ENCODE measurements at regions not wholly inside any gene's neighbourhood (a gene's known extent, or its start where the extent isn't known, plus 50 kb on each side); places are given as distances from the start of the nearest gene placed in this dataset.

GRCh38 chr4:82038936-82039335 lies 334.9 kb downstream of the HNRNPD start:
- no peak for DNase-seq (ENCODE audit: low read depth in 4 of 4, low spot score in 1 of 4)

GRCh38 chr4:82036181-82036580 lies 337.6 kb downstream of the HNRNPD start:
- no peak for DNase-seq (ENCODE audit: low read depth in 4 of 4, low spot score in 1 of 4)

- DNase-seq (ENCODE audit: low read depth in 4 of 4, low spot score in 1 of 4) = no peak
Observed at GRCh38 chr4:82034878-82035277, 338.9 kb downstream of the HNRNPD start.

- DNase-seq (ENCODE audit: low read depth in 4 of 4, low spot score in 1 of 4) = no peak
Observed at GRCh38 chr4:82033862-82034261, 339.9 kb downstream of the HNRNPD start.

- no peak for DNase-seq (ENCODE audit: low read depth in 4 of 4, low spot score in 1 of 4)
Observed at GRCh38 chr4:82031376-82031927, 342.3 kb downstream of the HNRNPD start.

- DNase-seq (ENCODE audit: low read depth in 4 of 4, low spot score in 1 of 4) = no peak
Observed at GRCh38 chr4:82017680-82018079, 356.1 kb downstream of the HNRNPD start.

- no peak for DNase-seq (ENCODE audit: low read depth in 4 of 4, low spot score in 1 of 4)
Observed at GRCh38 chr4:82005158-82005557, 368.6 kb downstream of the HNRNPD start.

- DNase-seq (ENCODE audit: low read depth in 4 of 4, low spot score in 1 of 4) = no peak
Observed at GRCh38 chr4:81997313-81997712, 376.5 kb downstream of the HNRNPD start.

- no peak for DNase-seq (ENCODE audit: low read depth in 4 of 4, low spot score in 1 of 4)
Observed at GRCh38 chr4:81990898-81991297, 382.9 kb downstream of the HNRNPD start.

- DNase-seq (ENCODE audit: low read depth in 4 of 4, low spot score in 1 of 4) = no peak
Observed at GRCh38 chr4:81990211-81990610, 383.6 kb downstream of the HNRNPD start.

GRCh38 chr4:81989202-81989601 lies 384.6 kb downstream of the HNRNPD start:
- no peak for DNase-seq (ENCODE audit: low read depth in 4 of 4, low spot score in 1 of 4)

- DNase-seq (ENCODE audit: low read depth in 4 of 4, low spot score in 1 of 4) = no peak
Observed at GRCh38 chr4:81988178-81988577, 385.6 kb downstream of the HNRNPD start.

- DNase-seq (ENCODE audit: low read depth in 4 of 4, low spot score in 1 of 4) = no peak
Observed at GRCh38 chr4:81984746-81985145, 389.0 kb downstream of the HNRNPD start.

- DNase-seq (ENCODE audit: low read depth in 4 of 4, low spot score in 1 of 4) = no peak
Observed at GRCh38 chr4:81982846-81983540, 390.8 kb downstream of the HNRNPD start.

GRCh38 chr4:81981218-81981617 lies 392.6 kb downstream of the HNRNPD start:
- DNase-seq (ENCODE audit: low read depth in 4 of 4, low spot score in 1 of 4) = no peak

- DNase-seq (ENCODE audit: low read depth in 4 of 4, low spot score in 1 of 4) = no peak
Observed at GRCh38 chr4:81974523-81974922, 399.3 kb downstream of the HNRNPD start.

- no peak for DNase-seq (ENCODE audit: low read depth in 4 of 4, low spot score in 1 of 4)
Observed at GRCh38 chr4:81971637-81972381, 402.0 kb downstream of the HNRNPD start.

GRCh38 chr4:81971061-81971460 lies 402.7 kb downstream of the HNRNPD start:
- no peak for DNase-seq (ENCODE audit: low read depth in 4 of 4, low spot score in 1 of 4)

- DNase-seq (ENCODE audit: low read depth in 4 of 4, low spot score in 1 of 4) = no peak
Observed at GRCh38 chr4:81970454-81970853, 403.3 kb downstream of the HNRNPD start.

GRCh38 chr4:81966676-81967075 lies 407.1 kb downstream of the HNRNPD start:
- no peak for DNase-seq (ENCODE audit: low read depth in 4 of 4, low spot score in 1 of 4)

- DNase-seq (ENCODE audit: low read depth in 4 of 4, low spot score in 1 of 4) = no peak
Observed at GRCh38 chr4:81965911-81966310, 407.9 kb downstream of the HNRNPD start.

- no peak for DNase-seq (ENCODE audit: low read depth in 4 of 4, low spot score in 1 of 4)
Observed at GRCh38 chr4:81965454-81965853, 408.3 kb downstream of the HNRNPD start.

GRCh38 chr4:81963763-81964020 lies 410.1 kb downstream of the HNRNPD start:
- DNase-seq (ENCODE audit: low read depth in 4 of 4, low spot score in 1 of 4) = no peak
